HepG2 (cell line): ENCODE measurements at regions not wholly inside any gene's neighbourhood (a gene's known extent, or its start where the extent isn't known, plus 50 kb on each side); places are given as distances from the start of the nearest gene placed in this dataset.
A peak's percentile ranks its signal among the peaks of the same experiment; 100 is the strongest.

ENCODE experiments used
- BCL6 ChIP-seq: IDR thresholded peaks from 2 replicates; pipeline ENCODE4 v1.6.1; 2016; ENCODE audit warnings: missing genetic modification reagents, missing compliant biosample characterization
- EP300 ChIP-seq, 3 experiments: sonication (generic) in 1 of 3; formaldehyde crosslinking in 1 of 3; IDR thresholded peaks; 2 replicates each; pipeline versions ENCODE4 v1.5.1 to v1.6.1; 2011 to 2020; ENCODE audit warnings: low read depth in 2 of 3, low read length in 2 of 3, borderline replicate concordance in 1 of 3, improper control_type of control experiment in 1 of 3, mild to moderate bottlenecking in 1 of 3, missing genetic modification reagents in 1 of 3, moderate library complexity in 1 of 3
- JDP2 ChIP-seq: sonication (generic); formaldehyde crosslinking; IDR thresholded peaks from 2 replicates; pipeline ENCODE4 v1.8.1; 2022; ENCODE audit warnings: missing genetic modification reagents, borderline replicate concordance
- KLF9 ChIP-seq: IDR thresholded peaks from 2 replicates; pipeline ENCODE4 v1.6.1; 2016; ENCODE audit warnings: low read depth
- MTA1 ChIP-seq: sonication (generic); formaldehyde crosslinking; IDR thresholded peaks from 2 replicates; pipeline ENCODE4 v1.4.0; 2020; ENCODE audit warnings: missing genetic modification reagents, mild to moderate bottlenecking, borderline replicate concordance
- NKX3-1 ChIP-seq: sonication (generic); formaldehyde crosslinking; IDR thresholded peaks from 2 replicates; pipeline ENCODE4 v1.5.0; 2020; ENCODE audit warnings: missing genetic modification reagents
- NR2F6 ChIP-seq, 2 experiments: IDR thresholded peaks; 2 replicates each; pipeline ENCODE4 v1.6.1; 2016; ENCODE audit warnings: antibody characterized with exemption in 1 of 2, mild to moderate bottlenecking in 1 of 2
- PHF21A ChIP-seq: sonication (generic); formaldehyde crosslinking; IDR thresholded peaks from 2 replicates; pipeline ENCODE4 v1.5.0; 2020; ENCODE audit warnings: mild to moderate bottlenecking, missing genetic modification reagents
- RBM39 ChIP-seq: fragments of 200-400 bp; formaldehyde crosslinking; IDR thresholded peaks from one replicate; pipeline ENCODE4 v1.6.1; 2018; ENCODE audit warnings: antibody characterized with exemption, mild to moderate bottlenecking, low read depth, low read length; ENCODE audit not compliant: poor library complexity, severe bottlenecking
- SMAD9 ChIP-seq: sonication (generic); formaldehyde crosslinking; IDR thresholded peaks from 2 replicates; pipeline ENCODE4 v1.5.1; 2020; ENCODE audit warnings: mild to moderate bottlenecking, missing genetic modification reagents
- SMYD3 ChIP-seq: sonication (generic); formaldehyde crosslinking; IDR thresholded peaks from 2 replicates; pipeline ENCODE4 v1.8.1; 2023; ENCODE audit warnings: mild to moderate bottlenecking, missing genetic modification reagents
- SOX13 ChIP-seq, 3 experiments: fragments of 450-650 bp in 1 of 3; sonication (generic) in 1 of 3; formaldehyde crosslinking in 1 of 3; IDR thresholded peaks in 2 of 3; conservative IDR thresholded peaks in 1 of 3; 2 replicates each; pipeline versions ENCODE4 v1.5.0 to v1.6.1; 2016 to 2020; ENCODE audit warnings: antibody characterized with exemption in 1 of 3, mild to moderate bottlenecking in 1 of 3, missing compliant biosample characterization in 1 of 3, missing genetic modification reagents in 1 of 3, moderate library complexity in 1 of 3
- STAG1 ChIP-seq: sonication (generic); formaldehyde crosslinking; IDR thresholded peaks from 2 replicates; pipeline ENCODE4 v1.4.0; 2020; ENCODE audit warnings: missing genetic modification reagents
- ZBTB3 ChIP-seq: sonication (generic); formaldehyde crosslinking; IDR thresholded peaks from 2 replicates; pipeline ENCODE4 v1.4.0; 2020; ENCODE audit warnings: low read depth, mild to moderate bottlenecking, moderate library complexity, missing genetic modification reagents, borderline replicate concordance
- ZMYM4 ChIP-seq: sonication (generic); formaldehyde crosslinking; IDR thresholded peaks from 2 replicates; pipeline ENCODE4 v1.8.1; 2023; ENCODE audit warnings: mild to moderate bottlenecking, missing genetic modification reagents
- ZNF138 ChIP-seq: sonication (generic); formaldehyde crosslinking; IDR thresholded peaks from 2 replicates; pipeline ENCODE4 v1.5.0; 2020; ENCODE audit warnings: mild to moderate bottlenecking, low read depth, missing genetic modification reagents
- ZNF207 ChIP-seq: fragments of 450-650 bp; IDR thresholded peaks from 2 replicates; pipeline ENCODE4 v1.6.1; 2016; ENCODE audit warnings: antibody characterized with exemption, borderline replicate concordance
- ZNF569 ChIP-seq: sonication (generic); formaldehyde crosslinking; IDR thresholded peaks from 2 replicates; pipeline ENCODE4 v1.5.0; 2020; ENCODE audit warnings: mild to moderate bottlenecking, missing genetic modification reagents, moderate library complexity, borderline replicate concordance
- ZNF670 ChIP-seq: sonication (generic); formaldehyde crosslinking; IDR thresholded peaks from 2 replicates; pipeline ENCODE4 v1.8.0; 2022; ENCODE audit warnings: mild to moderate bottlenecking, missing genetic modification reagents, borderline replicate concordance
- ZNF768 ChIP-seq: sonication (generic); formaldehyde crosslinking; IDR thresholded peaks from 2 replicates; pipeline ENCODE4 v1.4.0; 2020; ENCODE audit warnings: missing genetic modification reagents
- ZNF781 ChIP-seq: sonication (generic); formaldehyde crosslinking; IDR thresholded peaks from 2 replicates; pipeline ENCODE4 v1.5.1; 2020; ENCODE audit warnings: borderline replicate concordance, mild to moderate bottlenecking, missing genetic modification reagents; ENCODE audit errors: not compliant biosample characterization
- ZSCAN20 ChIP-seq: sonication (generic); formaldehyde crosslinking; IDR thresholded peaks from 2 replicates; pipeline ENCODE4 v1.4.0; 2020; ENCODE audit warnings: missing genetic modification reagents, mild to moderate bottlenecking, borderline replicate concordance
- TF ChIP-seq, protein P1 (sequence below): sonication (generic); formaldehyde crosslinking; IDR thresholded peaks from 2 replicates; pipeline ENCODE4 v1.4.0; 2020; ENCODE audit warnings: missing genetic modification reagents, borderline replicate concordance
- TF ChIP-seq, protein P2 (sequence below): sonication (generic); formaldehyde crosslinking; IDR thresholded peaks from 2 replicates; pipeline ENCODE4 v1.8.1; 2022; ENCODE audit warnings: low read depth, mild to moderate bottlenecking, missing genetic modification reagents

DNA sequence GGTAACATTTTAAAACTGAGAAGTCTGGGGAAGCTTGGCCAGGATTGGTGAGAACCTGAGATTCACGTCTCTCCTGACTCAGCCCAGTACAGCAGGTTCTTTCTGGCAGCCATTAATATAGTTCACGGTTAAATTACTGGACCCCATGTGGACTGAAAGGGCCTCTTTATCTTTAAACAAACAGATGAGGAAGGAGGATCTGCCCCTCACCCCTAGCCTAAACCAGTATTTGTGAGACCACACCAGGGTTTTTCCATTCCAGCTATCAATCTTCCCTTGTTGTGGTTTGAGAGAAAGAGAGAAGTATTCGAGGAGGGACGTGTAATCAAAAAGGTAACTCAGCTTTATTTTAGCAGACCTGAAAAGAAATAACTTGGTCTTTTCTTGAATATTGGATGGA lies 137.1 kb downstream of the PROX1 start (continued):
- TF ChIP-seq, protein P1, sequence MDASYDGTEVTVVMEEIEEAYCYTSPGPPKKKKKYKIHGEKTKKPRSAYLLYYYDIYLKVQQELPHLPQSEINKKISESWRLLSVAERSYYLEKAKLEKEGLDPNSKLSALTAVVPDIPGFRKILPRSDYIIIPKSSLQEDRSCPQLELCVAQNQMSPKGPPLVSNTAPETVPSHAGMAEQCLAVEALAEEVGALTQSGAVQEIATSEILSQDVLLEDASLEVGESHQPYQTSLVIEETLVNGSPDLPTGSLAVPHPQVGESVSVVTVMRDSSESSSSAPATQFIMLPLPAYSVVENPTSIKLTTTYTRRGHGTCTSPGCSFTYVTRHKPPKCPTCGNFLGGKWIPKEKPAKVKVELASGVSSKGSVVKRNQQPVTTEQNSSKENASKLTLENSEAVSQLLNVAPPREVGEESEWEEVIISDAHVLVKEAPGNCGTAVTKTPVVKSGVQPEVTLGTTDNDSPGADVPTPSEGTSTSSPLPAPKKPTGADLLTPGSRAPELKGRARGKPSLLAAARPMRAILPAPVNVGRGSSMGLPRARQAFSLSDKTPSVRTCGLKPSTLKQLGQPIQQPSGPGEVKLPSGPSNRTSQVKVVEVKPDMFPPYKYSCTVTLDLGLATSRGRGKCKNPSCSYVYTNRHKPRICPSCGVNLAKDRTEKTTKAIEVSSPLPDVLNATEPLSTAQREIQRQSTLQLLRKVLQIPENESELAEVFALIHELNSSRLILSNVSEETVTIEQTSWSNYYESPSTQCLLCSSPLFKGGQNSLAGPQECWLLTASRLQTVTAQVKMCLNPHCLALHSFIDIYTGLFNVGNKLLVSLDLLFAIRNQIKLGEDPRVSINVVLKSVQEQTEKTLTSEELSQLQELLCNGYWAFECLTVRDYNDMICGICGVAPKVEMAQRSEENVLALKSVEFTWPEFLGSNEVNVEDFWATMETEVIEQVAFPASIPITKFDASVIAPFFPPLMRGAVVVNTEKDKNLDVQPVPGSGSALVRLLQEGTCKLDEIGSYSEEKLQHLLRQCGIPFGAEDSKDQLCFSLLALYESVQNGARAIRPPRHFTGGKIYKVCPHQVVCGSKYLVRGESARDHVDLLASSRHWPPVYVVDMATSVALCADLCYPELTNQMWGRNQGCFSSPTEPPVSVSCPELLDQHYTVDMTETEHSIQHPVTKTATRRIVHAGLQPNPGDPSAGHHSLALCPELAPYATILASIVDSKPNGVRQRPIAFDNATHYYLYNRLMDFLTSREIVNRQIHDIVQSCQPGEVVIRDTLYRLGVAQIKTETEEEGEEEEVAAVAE (CRISPR knock-in tag): no peak
- TF ChIP-seq BCL6 (CRISPR knock-in tag) (peak; percentile 59; the same call in 1 of the 2 replicates), RBM39 (no peak), ZNF207 (no peak), ZSCAN20 (no peak), ZNF670 (CRISPR knock-in tag) (no peak), MTA1 (CRISPR knock-in tag) (no peak), ZNF768 (CRISPR knock-in tag) (no peak), ZNF138 (CRISPR knock-in tag) (no peak), SMYD3 (CRISPR knock-in tag) (no peak), JDP2 (CRISPR knock-in tag) (no peak), KLF9 (no peak), STAG1 (CRISPR knock-in tag) (peak; percentile 18; the same call in 1 of the 2 replicates), NR2F6 (IDR thresholded peaks at IDR 0.05) (no peak), NR2F6 (CRISPR knock-in tag; IDR thresholded peaks at IDR 0.05) (no peak), SOX13 (IDR thresholded peaks at IDR 0.05) (no peak), SOX13 (CRISPR knock-in tag; conservative IDR thresholded peaks at IDR 0.05 in 1 of 2, IDR thresholded peaks at IDR 0.05 in 1 of 2) (peak in 1 of 2 experiments; percentile 73; a peak in 2 of 4 replicates), ZMYM4 (CRISPR knock-in tag) (peak; percentile 67), ZNF781 (CRISPR knock-in tag) (no peak), ZBTB3 (CRISPR knock-in tag) (no peak), NKX3-1 (CRISPR knock-in tag) (no peak), PHF21A (CRISPR knock-in tag) (no peak), EP300 (IDR thresholded peaks at IDR 0.05; ENCODE audit: low read depth in 2 of 2, low read length in 2 of 2) (peak in 1 of 2 experiments; percentile 82; a peak in 2 of 4 replicates), EP300 (CRISPR knock-in tag; IDR thresholded peaks at IDR 0.05; ENCODE audit: borderline replicate concordance) (no peak), SMAD9 (CRISPR knock-in tag) (no peak), ZNF569 (CRISPR knock-in tag) (no peak)
- TF ChIP-seq, protein P2, sequence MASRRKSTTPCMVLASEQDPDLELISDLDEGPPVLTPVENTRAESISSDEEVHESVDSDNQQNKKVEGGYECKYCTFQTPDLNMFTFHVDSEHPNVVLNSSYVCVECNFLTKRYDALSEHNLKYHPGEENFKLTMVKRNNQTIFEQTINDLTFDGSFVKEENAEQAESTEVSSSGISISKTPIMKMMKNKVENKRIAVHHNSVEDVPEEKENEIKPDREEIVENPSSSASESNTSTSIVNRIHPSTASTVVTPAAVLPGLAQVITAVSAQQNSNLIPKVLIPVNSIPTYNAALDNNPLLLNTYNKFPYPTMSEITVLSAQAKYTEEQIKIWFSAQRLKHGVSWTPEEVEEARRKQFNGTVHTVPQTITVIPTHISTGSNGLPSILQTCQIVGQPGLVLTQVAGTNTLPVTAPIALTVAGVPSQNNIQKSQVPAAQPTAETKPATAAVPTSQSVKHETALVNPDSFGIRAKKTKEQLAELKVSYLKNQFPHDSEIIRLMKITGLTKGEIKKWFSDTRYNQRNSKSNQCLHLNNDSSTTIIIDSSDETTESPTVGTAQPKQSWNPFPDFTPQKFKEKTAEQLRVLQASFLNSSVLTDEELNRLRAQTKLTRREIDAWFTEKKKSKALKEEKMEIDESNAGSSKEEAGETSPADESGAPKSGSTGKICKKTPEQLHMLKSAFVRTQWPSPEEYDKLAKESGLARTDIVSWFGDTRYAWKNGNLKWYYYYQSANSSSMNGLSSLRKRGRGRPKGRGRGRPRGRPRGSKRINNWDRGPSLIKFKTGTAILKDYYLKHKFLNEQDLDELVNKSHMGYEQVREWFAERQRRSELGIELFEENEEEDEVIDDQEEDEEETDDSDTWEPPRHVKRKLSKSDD: no peak
